Naive thymus-derived CD4-positive, alpha-beta T cell (primary cell): ENCODE measurements at regions not wholly inside any gene's neighbourhood (a gene's known extent, or its start where the extent isn't known, plus 50 kb on each side); places are given as distances from the start of the nearest gene placed in this dataset.

Source experiments
- ATAC-seq: fragments of 150-1000 bp; cut with Tn5 transposase; 2 replicates; pipeline ENCODE4 v1.10.0; 2021; ENCODE audit warnings: mild to moderate bottlenecking, moderate library complexity
- CTCF ChIA-PET: fragments of 350-600 bp; sonication (Branson Sonifier 250); formaldehyde crosslinking; loops from one replicate; lab custom pipeline; 2021; ENCODE audit warnings: antibody characterized with exemption; lab: Charles Lee
- POLR2A ChIA-PET: fragments of 350-600 bp; sonication (Branson Sonifier 250); formaldehyde crosslinking; loops from one replicate; lab custom pipeline; 2021; ENCODE audit warnings: antibody characterized with exemption, inconsistent platforms; lab: Charles Lee
- DNase-seq, 9 donors: peaks; one replicate each; pipeline versions ENCODE4 v3.0.0 to v3.0.0-alpha.2; 2020 to 2022; ENCODE audit warnings: mixed read lengths in 1 of 9
- H3K27ac ChIP-seq: one replicate; pipeline ENCODE4 v1.7.0; 2013; ENCODE audit warnings: mild to moderate bottlenecking, low read depth, low read length, moderate library complexity
- H3K27me3 ChIP-seq, 2 donors: one replicate each; pipeline ENCODE4 v1.7.0; 2013; ENCODE audit warnings: low read length in 2 of 2, mild to moderate bottlenecking in 2 of 2, moderate library complexity in 2 of 2; ENCODE audit not compliant: control insufficient read depth in 2 of 2, insufficient read depth in 2 of 2
- H3K36me3 ChIP-seq, 3 experiments: 1 replicate in 2 of 3; 2 replicates in 1 of 3; pipeline ENCODE4 v1.7.0; 2013; ENCODE audit warnings: low read length in 3 of 3, mild to moderate bottlenecking in 3 of 3, moderate library complexity in 1 of 3; ENCODE audit not compliant: insufficient read depth in 3 of 3, control insufficient read depth in 2 of 3
- H3K4me1 ChIP-seq, 2 donors: one replicate each; pipeline ENCODE4 v1.7.0; 2013; ENCODE audit warnings: low read length in 2 of 2, mild to moderate bottlenecking in 2 of 2, moderate library complexity in 1 of 2; ENCODE audit not compliant: control insufficient read depth in 2 of 2, insufficient read depth in 2 of 2
- H3K4me3 ChIP-seq: 2 replicates; pipeline ENCODE4 v1.7.0; 2013; ENCODE audit warnings: mild to moderate bottlenecking, low read length
- H3K9me3 ChIP-seq, 3 experiments: 1 replicate in 2 of 3; 2 replicates in 1 of 3; pipeline ENCODE4 v1.7.0; 2013; ENCODE audit warnings: low read length in 3 of 3; ENCODE audit not compliant: control insufficient read depth in 2 of 3
- H3K27ac Mint-ChIP-seq, 9 donors: one replicate each; pipeline ENCODE4 v1.8.0; 2020 to 2022; ENCODE audit warnings: mixed read lengths in 9 of 9, mild to moderate bottlenecking in 8 of 9, moderate library complexity in 5 of 9, inconsistent platforms in 2 of 9
- H3K27me3 Mint-ChIP-seq, 5 donors: one replicate each; pipeline ENCODE4 v1.8.0; 2021 to 2022; ENCODE audit warnings: mixed read lengths in 5 of 5, mild to moderate bottlenecking in 1 of 5
- H3K36me3 Mint-ChIP-seq, 5 donors: one replicate each; pipeline ENCODE4 v1.8.0; 2020 to 2022; ENCODE audit warnings: mixed read lengths in 5 of 5, mild to moderate bottlenecking in 3 of 5, inconsistent platforms in 1 of 5
- H3K4me1 Mint-ChIP-seq, 7 donors: one replicate each; pipeline ENCODE4 v1.8.0; 2020 to 2022; ENCODE audit warnings: mixed read lengths in 7 of 7, mild to moderate bottlenecking in 3 of 7, inconsistent platforms in 1 of 7
- H3K4me3 Mint-ChIP-seq, 10 donors: one replicate each; pipeline ENCODE4 v1.8.0; 2020 to 2022; ENCODE audit warnings: mild to moderate bottlenecking in 10 of 10, mixed read lengths in 10 of 10, moderate library complexity in 6 of 10, inconsistent platforms in 2 of 10
- H3K9me3 Mint-ChIP-seq, 11 donors: one replicate each; pipeline ENCODE4 v1.8.0; 2020 to 2022; ENCODE audit warnings: mixed read lengths in 11 of 11, mild to moderate bottlenecking in 4 of 11, inconsistent platforms in 1 of 11, moderate library complexity in 1 of 11
- intact Hi-C, 2 donors: fragments of 100-400 bp; cut with micrococcal nuclease; formaldehyde crosslinking; loops; one replicate each; pipeline ENCODE4 v1.15.1; 2023

DNA sequence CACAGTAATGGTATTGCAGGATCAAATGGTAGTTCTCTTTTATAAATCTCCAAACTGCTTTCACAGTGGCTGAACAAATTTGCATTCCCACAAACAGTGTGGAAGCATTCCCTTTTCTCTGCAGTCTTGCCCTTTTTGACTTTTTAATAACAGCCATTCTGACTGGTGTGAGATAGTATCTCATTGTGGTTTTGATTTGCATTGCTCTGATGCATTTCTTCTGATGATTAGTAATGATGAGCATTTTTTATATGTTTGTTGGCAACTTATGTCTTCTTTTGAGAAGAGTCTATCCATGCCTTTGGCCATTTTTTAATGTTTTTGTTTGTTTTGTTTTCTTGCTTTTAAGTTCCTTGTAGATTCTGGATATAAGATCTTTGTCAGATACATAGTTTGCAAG is 316.1 kb upstream of the TMCO5A start:
- no peak overlapping the region for H3K27ac Mint-ChIP-seq
- Histone ChIP-seq H3K36me3 (no peaks in the 10 kb centered on the region), H3K9me3 (no peaks in the 10 kb centered on the region), H3K27ac (no peak overlapping the region), H3K27me3 (no peaks in the 10 kb centered on the region), H3K4me1 (no peaks in the 10 kb centered on the region), H3K4me3 (no peak overlapping the region)
- no peaks in the 10 kb centered on the region for H3K36me3 Mint-ChIP-seq
- DNase-seq (no peak), ATAC-seq (no peak)
- CTCF ChIA-PET: no interaction called here
- no peak overlapping the region for H3K4me3 Mint-ChIP-seq
- intact Hi-C loops: no loop called here
- POLR2A ChIA-PET: no interaction called here
- no peaks in the 10 kb centered on the region for H3K4me1 Mint-ChIP-seq
- peaks cover 2 to 17% (median 9%) of the 10 kb centered on the region in 11 donors for H3K9me3 Mint-ChIP-seq
- no peaks in the 10 kb centered on the region for H3K27me3 Mint-ChIP-seq

DNA sequence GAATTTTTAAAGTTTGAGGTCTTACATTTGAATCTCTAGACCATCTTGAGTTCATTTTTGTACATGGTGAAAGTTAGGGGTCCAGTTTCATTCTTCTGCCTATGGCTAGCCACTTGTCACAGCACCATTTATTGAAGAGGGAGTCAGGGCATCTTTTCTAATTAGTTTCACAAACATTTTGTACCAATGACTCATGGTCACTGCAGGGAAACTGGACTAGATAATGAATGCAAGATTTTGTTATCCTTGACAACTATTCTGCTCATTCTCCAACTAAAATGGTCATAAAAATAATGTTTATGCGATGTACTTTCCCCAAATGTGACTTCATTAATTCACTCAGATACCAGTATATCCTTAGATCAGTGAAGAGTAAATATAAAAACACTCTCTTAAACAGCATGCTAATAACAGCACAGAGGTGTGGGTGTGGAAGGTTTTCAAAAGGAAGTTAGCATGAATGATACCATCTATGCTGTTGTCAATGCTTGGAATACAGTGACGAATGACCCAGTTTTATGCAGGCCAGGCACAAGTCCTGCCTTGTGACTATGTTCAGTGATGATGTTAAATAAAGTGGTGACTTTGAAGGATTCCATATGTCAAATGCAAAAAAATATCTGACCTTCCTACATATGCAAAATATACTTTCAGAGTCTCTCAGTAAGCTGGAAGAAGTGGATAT is 314.9 kb upstream of the TMCO5A start:
- H3K4me1 ChIP-seq: no peaks in the 10 kb centered on the region
- Mint-ChIP-seq H3K27ac (no peak overlapping the region), H3K4me3 (no peak overlapping the region), H3K4me1 (no peaks in the 10 kb centered on the region), H3K36me3 (no peaks in the 10 kb centered on the region), H3K9me3 (peaks cover 5 to 24% (median 9%) of the 10 kb centered on the region in 11 donors), H3K27me3 (no peaks in the 10 kb centered on the region)
- H3K4me3 ChIP-seq: no peak overlapping the region
- POLR2A ChIA-PET: no interaction called here
- no peaks in the 10 kb centered on the region for H3K27me3 ChIP-seq
- H3K9me3 ChIP-seq: no peaks in the 10 kb centered on the region
- DNase-seq (no peak), ATAC-seq (no peak)
- H3K36me3 ChIP-seq: no peaks in the 10 kb centered on the region
- intact Hi-C loops: no loop called here
- H3K27ac ChIP-seq: no peak overlapping the region
- CTCF ChIA-PET: no interaction called here

DNA sequence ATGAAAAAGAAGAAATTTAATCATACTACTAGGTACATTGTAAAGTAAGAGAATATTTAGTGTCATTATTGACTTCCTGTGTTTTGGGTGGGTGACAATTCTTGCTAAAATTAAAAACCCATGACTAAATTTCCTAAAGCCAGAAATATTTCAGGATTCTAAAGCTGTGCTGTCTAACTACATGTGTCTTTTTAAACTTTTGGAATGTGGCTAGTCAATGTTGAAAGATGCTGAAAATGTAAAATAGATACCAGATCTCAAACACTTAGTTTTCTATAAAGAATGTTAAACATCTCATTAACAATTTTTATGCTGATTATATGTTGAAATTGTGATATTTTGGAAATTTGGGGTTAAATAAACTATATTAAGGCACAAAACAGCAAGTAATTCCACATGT is 308.9 kb upstream of the TMCO5A start:
- Histone ChIP-seq H3K27ac (no peak overlapping the region), H3K4me3 (no peak overlapping the region), H3K27me3 (no peaks in the 10 kb centered on the region), H3K9me3 (no peaks in the 10 kb centered on the region), H3K36me3 (no peaks in the 10 kb centered on the region), H3K4me1 (no peaks in the 10 kb centered on the region)
- H3K4me3 Mint-ChIP-seq: no peak overlapping the region
- H3K27ac Mint-ChIP-seq: no peak overlapping the region
- H3K27me3 Mint-ChIP-seq: no peaks in the 10 kb centered on the region
- POLR2A ChIA-PET: no interaction called here
- H3K36me3 Mint-ChIP-seq: no peaks in the 10 kb centered on the region
- H3K9me3 Mint-ChIP-seq: peaks cover 0 to 10% (median 3%) of the 10 kb centered on the region in 11 donors
- CTCF ChIA-PET: no interaction called here
- intact Hi-C loops: no loop called here
- no peaks in the 10 kb centered on the region for H3K4me1 Mint-ChIP-seq
- ATAC-seq: no peak
- DNase-seq: no peak

DNA sequence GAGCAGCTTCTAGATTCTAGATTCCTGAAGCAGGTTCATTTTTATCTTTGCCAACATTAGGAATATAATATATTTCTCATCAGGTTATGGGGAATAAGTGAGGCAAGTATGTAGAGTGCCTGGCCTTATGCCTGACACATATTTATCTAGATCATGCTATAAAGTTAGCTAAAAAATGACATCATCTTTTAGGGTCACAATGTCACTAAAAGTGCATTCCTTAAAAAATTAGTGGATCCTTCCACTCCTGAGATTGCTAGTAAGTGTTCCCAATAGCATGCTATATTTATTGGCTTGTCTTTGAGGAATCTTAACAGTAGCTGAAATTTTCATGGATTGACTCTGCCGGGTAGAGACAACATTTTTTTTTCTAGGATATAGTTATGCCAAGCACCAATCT is 305.9 kb upstream of the TMCO5A start:
- intact Hi-C loops: no loop called here
- Histone ChIP-seq H3K27ac (no peak overlapping the region), H3K4me3 (no peak overlapping the region), H3K9me3 (no peaks in the 10 kb centered on the region), H3K27me3 (no peaks in the 10 kb centered on the region), H3K36me3 (no peaks in the 10 kb centered on the region), H3K4me1 (no peaks in the 10 kb centered on the region)
- H3K9me3 Mint-ChIP-seq: peaks cover 0 to 16% (median 2%) of the 10 kb centered on the region in 11 donors
- ATAC-seq (no peak), DNase-seq (no peak)
- no peaks in the 10 kb centered on the region for H3K27me3 Mint-ChIP-seq
- CTCF ChIA-PET: no interaction called here
- H3K36me3 Mint-ChIP-seq: no peaks in the 10 kb centered on the region
- no peaks in the 10 kb centered on the region for H3K4me1 Mint-ChIP-seq
- POLR2A ChIA-PET: no interaction called here
- H3K4me3 Mint-ChIP-seq: no peak overlapping the region
- H3K27ac Mint-ChIP-seq: no peak overlapping the region

DNA sequence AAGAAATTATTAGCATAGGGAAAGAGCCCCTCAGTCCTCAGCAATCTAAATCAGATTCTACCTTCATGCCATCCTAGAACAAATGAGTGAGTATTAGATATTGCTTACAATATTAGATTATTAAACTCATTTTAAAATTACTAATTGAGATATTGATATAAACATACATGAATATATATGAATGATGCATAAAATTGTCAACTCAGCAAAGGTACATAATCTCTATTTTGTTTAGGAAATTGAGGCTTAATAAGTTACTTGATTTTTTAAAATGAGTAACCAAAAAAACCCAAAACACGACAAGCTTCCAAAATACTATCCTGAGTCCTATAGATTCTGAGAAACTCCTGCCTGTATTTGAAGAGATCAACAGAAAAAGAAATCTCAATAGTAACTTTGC is 297.7 kb upstream of the TMCO5A start:
- no peaks in the 10 kb centered on the region for H3K36me3 ChIP-seq
- Mint-ChIP-seq H3K36me3 (no peaks in the 10 kb centered on the region), H3K4me3 (no peak overlapping the region), H3K9me3 (peaks cover 0 to 8% (median 0%) of the 10 kb centered on the region in 11 donors), H3K4me1 (no peaks in the 10 kb centered on the region), H3K27me3 (peaks cover 0 to 11% (median 0%) of the 10 kb centered on the region in 5 donors), H3K27ac (no peak overlapping the region)
- no peaks in the 10 kb centered on the region for H3K9me3 ChIP-seq
- CTCF ChIA-PET: no interaction called here
- no peak overlapping the region for H3K27ac ChIP-seq
- no peaks in the 10 kb centered on the region for H3K4me1 ChIP-seq
- intact Hi-C loops: no loop called here
- H3K4me3 ChIP-seq: no peak overlapping the region
- no peaks in the 10 kb centered on the region for H3K27me3 ChIP-seq
- DNase-seq: no peak
- no peak for ATAC-seq
- POLR2A ChIA-PET: no interaction called here

DNA sequence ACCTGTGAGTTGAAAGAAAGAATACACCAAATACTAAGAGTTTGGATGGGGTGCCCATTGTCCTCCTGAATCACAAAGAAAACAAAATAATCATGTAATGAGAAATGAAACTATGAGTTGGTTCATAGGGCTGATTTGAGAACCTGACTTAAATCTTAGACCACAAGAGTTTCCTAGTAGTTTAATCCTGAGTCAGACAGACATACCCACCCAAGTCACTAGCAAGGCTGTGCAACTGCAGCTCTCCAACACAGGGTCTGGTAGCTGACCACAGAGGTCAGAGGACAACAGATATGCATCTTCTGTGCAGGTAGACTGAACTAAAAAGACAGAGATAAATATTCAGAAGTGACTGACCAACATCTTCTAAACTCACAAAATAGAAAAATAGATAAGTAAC is 296.3 kb upstream of the TMCO5A start:
- no peaks in the 10 kb centered on the region for H3K4me1 ChIP-seq
- H3K36me3 Mint-ChIP-seq: no peaks in the 10 kb centered on the region
- H3K4me1 Mint-ChIP-seq: no peaks in the 10 kb centered on the region
- ChIA-PET POLR2A (no interaction called here), CTCF (no interaction called here)
- no peak overlapping the region for H3K27ac Mint-ChIP-seq
- H3K9me3 ChIP-seq: no peaks in the 10 kb centered on the region
- intact Hi-C loops: no loop called here
- ATAC-seq (no peak), DNase-seq (no peak)
- H3K27me3 Mint-ChIP-seq: peaks cover 0 to 11% (median 0%) of the 10 kb centered on the region in 5 donors
- no peak overlapping the region for H3K27ac ChIP-seq
- no peaks in the 10 kb centered on the region for H3K27me3 ChIP-seq
- no peak overlapping the region for H3K4me3 Mint-ChIP-seq
- no peaks in the 10 kb centered on the region for H3K9me3 Mint-ChIP-seq
- no peaks in the 10 kb centered on the region for H3K36me3 ChIP-seq
- H3K4me3 ChIP-seq: no peak overlapping the region

DNA sequence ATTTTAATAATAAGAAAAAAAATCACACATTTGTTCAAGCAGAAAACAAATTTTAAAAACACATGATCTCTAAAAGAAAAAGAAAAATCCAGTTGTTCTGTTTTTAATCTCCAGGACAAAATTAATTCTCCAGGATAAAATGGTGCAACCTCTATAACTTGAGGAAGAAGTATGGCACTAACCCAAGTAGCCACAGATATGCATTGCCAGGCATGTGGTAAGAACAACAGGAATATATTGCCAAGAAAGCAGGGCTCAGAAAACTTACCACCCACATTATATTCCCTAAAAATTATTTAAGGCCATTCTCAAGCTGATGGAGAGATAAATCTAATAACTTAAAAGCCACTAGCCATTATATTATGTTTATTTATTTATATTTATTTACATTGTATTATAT is 295.7 kb upstream of the TMCO5A start:
- Histone ChIP-seq H3K27ac (no peak overlapping the region), H3K9me3 (no peaks in the 10 kb centered on the region), H3K4me1 (no peaks in the 10 kb centered on the region), H3K36me3 (no peaks in the 10 kb centered on the region), H3K4me3 (no peak overlapping the region), H3K27me3 (no peaks in the 10 kb centered on the region)
- no peaks in the 10 kb centered on the region for H3K36me3 Mint-ChIP-seq
- DNase-seq (no peak), ATAC-seq (no peak)
- H3K9me3 Mint-ChIP-seq: no peaks in the 10 kb centered on the region
- peaks cover 0 to 11% (median 0%) of the 10 kb centered on the region in 5 donors for H3K27me3 Mint-ChIP-seq
- POLR2A ChIA-PET: no interaction called here
- intact Hi-C loops: no loop called here
- CTCF ChIA-PET: no interaction called here
- no peaks in the 10 kb centered on the region for H3K4me1 Mint-ChIP-seq
- no peak overlapping the region for H3K4me3 Mint-ChIP-seq
- no peak overlapping the region for H3K27ac Mint-ChIP-seq
